SIG-M5 treated with dmso at 0.1 percent for 504 hours (cell line): ENCODE measurements at regions not wholly inside any gene's neighbourhood (a gene's known extent, or its start where the extent isn't known, plus 50 kb on each side); places are given as distances from the start of the nearest gene placed in this dataset.
"Not testable (repeated sequence)": the region's sequence is repeated elsewhere in the genome, so short reads cannot be mapped to it uniquely, and the experiment has no call there.

Experiments
- DNase-seq: peaks from one replicate; lab custom pipeline; 2025; ENCODE audit not compliant: unreplicated experiment; lab: John Stamatoyannopoulos, UW

- peak; percentile 28 for DNase-seq
Observed at GRCh38 chr2:163123526-163123925, 285.0 kb upstream of the KCNH7 start.

- no peak for DNase-seq
Observed at GRCh38 chr2:163122257-163122656, 283.7 kb upstream of the KCNH7 start.

- no peak for DNase-seq
Observed at GRCh38 chr2:163121483-163121882, 282.9 kb upstream of the KCNH7 start.

- no peak for DNase-seq
Observed at GRCh38 chr2:163119966-163120365, 281.4 kb upstream of the KCNH7 start.

DNA sequence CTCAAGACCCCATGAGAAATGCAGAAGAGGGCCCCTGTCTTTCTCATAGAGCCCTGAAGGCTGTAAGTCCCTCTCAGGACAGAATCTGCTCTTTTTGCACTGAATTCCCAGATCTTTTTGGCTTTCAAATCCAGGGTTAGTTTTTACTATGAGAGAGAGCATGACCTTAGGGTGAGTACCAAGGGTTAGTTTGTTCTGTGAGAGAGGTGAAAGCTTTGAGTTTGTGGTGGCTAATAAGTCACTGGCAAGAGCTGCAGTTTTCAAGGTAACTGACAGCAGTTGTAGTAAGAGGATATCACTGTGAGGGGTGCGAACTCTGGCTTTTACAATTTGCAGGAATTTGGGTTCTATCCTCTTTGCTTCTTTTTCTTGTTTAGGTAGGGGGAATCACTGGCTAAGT is 248.4 kb upstream of the KCNH7 start:
- DNase-seq: no peak

DNA sequence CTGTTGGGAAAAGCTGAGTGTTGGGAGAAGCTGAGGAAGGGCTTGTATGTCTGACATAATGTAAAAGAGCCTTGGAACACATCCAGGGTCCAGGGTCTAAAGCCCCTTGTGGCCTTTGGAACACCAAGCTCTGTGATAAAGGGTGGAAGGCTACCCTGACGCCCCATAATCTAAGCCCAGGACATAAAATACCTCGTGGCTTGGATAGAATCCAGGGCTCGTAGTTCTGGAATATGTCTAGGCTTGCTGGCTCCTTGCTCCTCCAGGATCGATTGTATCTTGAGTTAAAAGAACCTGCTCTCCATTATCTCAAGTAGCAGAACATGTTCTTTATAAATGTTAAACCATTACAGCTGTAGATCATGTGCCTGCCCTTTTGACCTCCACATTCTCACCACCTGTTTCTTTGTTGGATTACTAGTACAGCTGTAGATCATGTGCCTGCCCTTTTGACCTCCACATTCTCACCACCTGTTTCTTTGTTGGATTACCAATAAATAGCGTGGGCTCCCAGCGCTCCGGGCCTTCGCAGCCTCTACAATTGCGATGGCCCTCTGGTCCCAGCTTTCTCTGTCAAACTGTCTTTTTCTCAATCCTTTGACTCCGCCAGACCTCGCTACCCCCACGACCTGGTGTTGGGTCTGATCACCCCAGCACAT is 246.9 kb upstream of the KCNH7 start:
- not testable (repeated sequence) for DNase-seq

DNA sequence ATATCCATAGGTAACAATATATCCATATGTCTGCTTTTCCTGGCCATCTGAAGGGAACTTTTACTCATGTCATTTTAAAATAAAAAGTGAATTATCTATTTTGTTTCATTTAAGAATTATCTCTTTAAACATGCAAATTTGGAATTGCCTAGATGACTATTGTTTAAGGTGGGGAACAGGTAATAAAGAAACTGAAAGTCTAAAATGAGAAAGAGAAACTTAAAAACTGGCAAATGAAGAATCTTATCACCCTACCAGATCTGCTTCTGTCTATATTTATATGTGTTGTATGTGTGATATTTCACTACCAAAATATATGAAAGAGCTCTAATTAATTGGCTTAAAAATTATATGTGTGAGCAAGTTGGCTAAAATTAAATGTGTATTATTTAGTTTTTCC is 243.2 kb upstream of the KCNH7 start:
- DNase-seq: no peak

DNA sequence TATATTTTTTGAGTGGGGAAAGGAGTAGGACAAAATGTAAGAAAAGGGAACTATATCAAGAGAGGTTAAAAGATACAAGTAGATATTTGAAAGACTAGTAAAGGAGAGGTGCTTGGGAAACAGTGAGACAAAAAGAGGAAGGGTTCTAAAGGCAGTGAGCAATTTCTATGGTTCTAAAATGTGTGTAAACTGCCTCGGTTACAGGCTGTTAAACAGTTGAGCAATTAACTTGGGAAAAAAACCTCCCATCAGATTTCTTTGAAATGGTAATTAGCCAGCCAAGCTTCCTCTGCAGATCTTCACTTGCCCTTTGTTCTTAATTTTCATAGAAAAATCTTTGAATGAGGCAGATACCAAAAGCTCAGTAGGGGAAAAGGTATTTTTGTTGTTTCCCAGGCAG is 238.7 kb upstream of the KCNH7 start:
- DNase-seq: peak; percentile 75

- DNase-seq: no peak
Observed at GRCh38 chr2:163066085-163066484, 227.5 kb upstream of the KCNH7 start.

GRCh38 chr2:163062524-163062923 is 224.0 kb upstream of the KCNH7 start:
- DNase-seq: no peak

DNA sequence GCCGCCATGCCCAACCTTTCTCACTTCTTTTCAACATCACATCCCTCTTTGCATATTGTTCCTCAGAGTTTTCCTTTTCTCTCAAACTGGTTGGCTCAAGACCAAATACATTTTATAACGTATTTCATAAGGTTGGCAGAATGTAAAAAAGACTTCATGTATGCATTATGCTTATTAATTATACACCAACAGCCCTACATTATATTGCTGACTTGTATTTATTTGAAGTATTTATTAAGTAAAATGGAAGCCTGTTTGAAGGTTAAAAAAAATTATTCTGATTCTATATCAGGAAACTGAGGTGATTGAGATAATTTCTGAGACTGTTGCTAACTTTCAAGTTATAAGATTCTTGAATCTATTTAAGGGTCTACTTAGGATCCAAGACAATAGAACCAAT is 208.0 kb upstream of the KCNH7 start:
- no peak for DNase-seq

DNA sequence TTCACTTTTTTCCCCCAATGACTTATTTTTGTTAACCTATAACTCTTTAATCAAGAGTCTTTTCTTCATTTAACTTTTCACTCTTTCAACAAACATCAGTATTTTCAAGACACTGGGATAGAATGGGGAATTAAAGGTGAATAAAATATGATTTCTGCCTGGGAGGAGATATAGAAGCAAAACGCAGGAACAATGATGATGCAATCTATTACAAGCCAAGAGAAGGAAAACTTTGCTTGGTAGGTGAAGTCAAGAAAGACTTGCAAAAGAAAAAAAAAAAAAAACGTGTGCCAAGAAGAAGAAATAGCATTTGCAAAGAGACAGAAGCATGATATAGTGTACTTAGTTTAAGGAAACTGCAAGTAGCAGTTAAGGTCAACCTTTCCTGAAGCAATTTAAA is 207.3 kb upstream of the KCNH7 start:
- DNase-seq: no peak

DNA sequence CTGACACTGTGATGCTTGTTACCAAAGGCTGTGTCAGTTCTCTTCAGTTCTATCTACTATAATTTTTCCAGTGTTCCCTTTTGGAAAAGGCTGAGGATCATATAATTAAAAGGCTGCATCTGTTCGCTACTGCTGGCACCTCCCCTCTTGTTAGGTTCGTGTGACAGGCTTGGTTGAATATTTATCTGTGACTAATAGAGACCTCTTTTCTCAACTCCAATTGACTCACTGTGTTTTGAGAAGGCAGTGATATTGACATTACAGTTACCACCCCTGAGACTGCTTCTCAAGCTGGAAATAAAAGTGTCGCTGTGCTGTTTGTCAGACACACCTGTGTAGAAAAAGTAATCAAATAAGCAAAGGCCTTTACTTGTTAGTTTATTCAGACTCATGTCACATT is 205.5 kb upstream of the KCNH7 start:
- no peak for DNase-seq

GRCh38 chr2:163043201-163043600 is 204.6 kb upstream of the KCNH7 start:
- no peak for DNase-seq

GRCh38 chr2:163039266-163039665 is 200.7 kb upstream of the KCNH7 start:
- no peak for DNase-seq

- DNase-seq: no peak
Observed at GRCh38 chr2:163028807-163029206, 190.2 kb upstream of the KCNH7 start.

DNA sequence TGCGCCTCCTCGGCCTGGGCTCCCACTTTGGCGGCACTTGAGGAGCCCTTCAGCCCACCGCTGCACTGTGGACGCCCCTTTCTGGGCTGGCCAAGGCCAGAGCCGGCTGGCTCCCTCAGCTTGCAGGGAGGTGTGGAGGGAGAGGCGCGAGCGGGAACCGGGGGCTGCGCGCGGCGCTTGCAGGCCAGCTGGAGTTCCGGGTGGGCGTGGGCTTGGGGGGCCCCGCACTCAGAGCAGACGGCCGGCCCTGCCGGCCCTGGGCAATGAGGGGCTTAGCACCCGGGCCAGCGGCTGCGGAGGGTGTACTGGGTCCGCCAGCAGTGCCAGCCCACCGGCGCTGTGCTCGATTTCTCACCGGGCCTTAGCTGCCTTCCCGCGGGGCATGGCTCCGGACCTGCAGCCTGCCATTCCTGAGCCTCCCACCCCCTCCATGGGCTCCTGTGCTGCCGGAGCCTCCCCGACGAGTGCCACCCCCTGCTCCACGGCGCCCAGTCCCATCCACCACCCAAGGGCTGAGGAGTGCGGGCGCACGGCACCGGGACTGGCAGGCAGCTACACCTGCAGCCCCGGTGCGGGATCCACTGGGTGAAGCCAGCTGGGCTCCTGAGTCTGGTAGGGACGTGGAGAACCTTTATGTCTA is 187.7 kb upstream of the KCNH7 start:
- not testable (repeated sequence) for DNase-seq

DNA sequence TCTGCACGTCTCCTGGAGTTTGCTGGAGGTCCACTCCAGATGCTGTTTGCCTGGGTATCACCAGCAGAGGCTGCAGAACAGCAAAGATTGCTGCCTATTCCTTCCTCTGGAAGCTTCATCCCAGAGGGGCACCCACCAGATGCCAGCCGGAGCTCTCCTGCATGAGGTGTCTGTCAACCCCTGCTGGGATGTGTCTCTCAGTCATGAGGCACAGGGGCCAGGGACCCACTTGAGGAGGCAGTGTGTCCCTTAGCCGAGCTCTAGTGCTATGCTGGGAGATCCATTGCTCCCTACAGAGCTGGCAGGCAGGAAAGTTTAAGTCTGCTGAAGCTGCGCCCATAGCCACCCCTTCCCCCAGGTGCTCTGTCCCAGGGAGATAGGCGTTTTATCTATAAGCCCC is 178.3 kb upstream of the KCNH7 start:
- DNase-seq: not testable (repeated sequence)

DNA sequence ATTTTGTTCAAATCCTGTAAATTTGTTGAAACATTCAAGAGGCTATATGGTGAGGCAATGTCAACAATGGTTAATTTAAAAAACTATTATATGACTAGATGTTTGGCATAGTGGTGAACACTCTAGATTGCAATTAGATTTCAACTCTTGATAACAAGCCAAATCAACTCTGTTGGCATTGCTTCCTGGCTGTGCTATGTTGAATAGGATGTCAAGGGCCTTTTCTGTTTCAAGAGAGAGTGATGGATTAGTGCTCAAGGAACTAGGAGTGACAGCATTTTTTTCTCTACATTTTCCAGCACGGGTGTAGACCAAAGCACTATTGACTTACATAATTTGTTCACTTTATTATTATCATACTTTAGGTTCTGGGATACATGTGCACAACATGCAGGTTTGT is 172.4 kb upstream of the KCNH7 start:
- DNase-seq: no peak

- no peak for DNase-seq
Observed at GRCh38 chr2:163008642-163009041, 170.1 kb upstream of the KCNH7 start.

- DNase-seq: no peak
Observed at GRCh38 chr2:162994718-162995117, 156.2 kb upstream of the KCNH7 start.

DNA sequence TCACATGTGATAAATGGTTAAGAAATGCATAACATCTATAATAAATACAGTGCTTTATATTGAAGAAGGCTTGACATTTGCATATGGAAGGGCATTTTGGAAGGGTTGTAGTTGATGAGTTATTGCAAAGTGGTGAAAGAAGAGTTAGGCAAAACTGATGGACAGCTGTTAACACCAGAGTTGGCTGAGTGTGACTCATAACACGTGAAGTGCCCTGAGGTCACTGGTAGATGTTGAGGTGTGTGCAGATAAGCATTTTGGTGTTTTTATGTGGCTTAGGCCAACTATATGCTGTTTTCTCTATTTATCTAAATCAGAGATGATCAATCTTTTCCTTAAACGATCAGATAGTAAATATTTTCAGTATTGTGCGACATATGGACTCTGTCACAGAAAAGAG is 154.3 kb upstream of the KCNH7 start:
- no peak for DNase-seq

GRCh38 chr2:162989507-162989906 is 150.9 kb upstream of the KCNH7 start:
- peak; percentile 15 for DNase-seq
